ENCODE measurements at regions not wholly inside any gene's neighbourhood (a gene's known extent, or its start where the extent isn't known, plus 50 kb on each side); places are given as distances from the start of the nearest gene placed in this dataset.

- FAIRE-seq, result no peak
Observed at GRCh38 chr4:89665662-89666061, 171.3 kb downstream of the SNCA start.

DNA sequence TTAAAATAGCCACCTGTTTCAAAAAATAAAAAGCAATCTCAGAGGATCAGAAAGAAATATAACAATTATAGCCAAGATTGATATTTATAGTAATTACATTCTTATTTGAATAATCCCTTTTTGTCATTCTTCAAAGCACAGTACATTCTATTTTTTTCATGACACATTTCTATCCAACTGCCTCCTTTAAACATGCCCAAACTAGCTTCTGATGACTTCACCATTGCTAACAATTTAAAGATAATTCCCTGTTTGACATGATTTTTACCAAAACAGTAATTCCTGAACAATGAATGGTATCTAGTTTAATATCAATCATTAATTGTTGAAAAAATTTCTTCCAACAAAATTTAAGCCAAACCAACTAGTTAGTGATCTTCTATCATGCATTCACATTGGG is 172.4 kb downstream of the SNCA start:
- FAIRE-seq, result no peak

DNA sequence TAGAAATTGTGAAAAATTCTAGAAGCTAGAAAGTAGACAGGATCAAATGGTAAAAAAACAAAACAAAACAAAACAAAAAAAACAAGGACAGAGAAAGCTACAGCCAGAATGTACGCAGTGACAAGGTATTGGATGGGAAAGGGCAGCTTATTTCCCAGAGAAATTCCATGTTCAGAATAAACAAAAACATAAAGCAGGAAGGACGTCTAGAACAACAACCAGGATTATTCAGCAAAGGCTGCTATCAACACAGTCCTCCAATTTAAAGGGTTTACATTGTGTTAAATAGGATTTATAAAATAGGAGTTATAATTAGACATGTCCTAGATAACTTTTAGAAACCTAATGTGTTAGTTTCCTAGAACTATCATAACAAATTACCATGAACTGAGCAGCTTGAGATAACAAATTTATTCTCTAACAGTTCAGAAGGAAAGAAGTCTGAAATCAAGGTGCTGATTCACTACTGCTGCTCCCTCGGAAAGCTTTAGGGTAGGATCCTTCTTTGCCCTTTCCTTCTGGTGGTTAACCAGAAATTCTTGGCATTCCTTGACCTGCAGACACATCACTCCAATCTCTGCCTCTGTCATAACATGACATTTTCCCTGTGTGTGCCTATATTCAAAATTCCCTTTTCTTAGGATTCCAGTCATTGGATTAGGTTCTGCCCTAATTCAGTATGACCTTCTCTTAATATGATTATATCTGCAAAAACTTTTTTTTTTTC is 175.6 kb downstream of the SNCA start:
- no peak for FAIRE-seq

DNA sequence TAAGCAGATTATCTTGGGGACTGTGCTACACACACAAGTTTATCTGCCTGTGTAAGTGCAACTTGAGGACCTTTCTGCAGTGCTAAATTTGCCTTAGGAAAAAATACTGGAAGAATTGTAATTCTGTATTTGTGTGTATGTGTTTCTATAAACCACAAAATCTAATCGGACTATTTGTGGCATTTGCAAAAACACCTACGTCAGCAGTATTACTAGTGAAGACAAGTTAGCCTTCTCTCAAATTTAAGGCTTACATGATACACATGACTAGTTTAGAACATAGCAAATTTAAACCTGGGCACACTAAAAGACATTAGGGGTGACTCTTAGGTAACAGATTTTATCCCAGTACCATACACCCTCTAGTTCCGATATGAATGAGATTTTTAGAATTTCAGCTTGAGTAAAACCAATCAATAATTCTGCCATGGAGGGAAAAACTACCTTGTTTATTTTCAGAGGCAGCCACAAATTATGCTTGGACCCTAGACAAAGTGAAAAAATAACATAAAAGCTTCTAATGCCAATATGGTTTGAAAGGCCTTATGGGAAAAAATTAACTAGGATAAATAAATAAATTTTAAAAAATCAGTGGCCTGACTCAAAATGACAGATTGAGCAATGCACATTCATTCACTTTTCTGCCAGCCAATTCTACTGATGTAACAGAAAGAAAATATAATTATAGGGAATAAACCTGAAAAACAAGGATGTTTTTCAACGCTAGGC is 176.4 kb downstream of the SNCA start:
- no peak for FAIRE-seq

GRCh38 chr4:89658701-89659024 is 178.3 kb downstream of the SNCA start:
- no peak for FAIRE-seq

GRCh38 chr4:89657931-89658700 is 178.8 kb downstream of the SNCA start:
- no peak for FAIRE-seq

- FAIRE-seq, result no peak
Observed at GRCh38 chr4:89653012-89653411, 183.9 kb downstream of the SNCA start.

DNA sequence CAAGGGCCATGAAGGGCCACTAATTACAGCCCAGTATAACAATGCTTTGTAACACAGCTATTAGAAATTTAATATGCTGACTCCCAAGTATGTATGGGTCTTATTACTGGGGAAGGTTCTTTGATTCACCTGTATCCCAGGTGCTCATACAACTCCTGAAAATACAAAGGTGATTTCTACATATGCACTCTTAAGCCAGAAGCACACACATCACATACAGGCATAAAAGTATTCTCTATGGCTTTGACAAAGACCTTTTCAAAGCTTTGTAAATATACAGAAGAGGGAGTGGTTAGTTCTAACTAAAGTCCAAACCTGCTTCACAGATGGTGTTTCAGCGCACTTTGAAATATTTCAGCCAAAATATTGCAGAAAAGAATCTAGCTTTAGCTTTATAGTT is 191.5 kb downstream of the SNCA start:
- FAIRE-seq, result no peak

- no peak for FAIRE-seq
Observed at GRCh38 chr4:89641367-89641687, 195.6 kb downstream of the SNCA start.

- no peak for FAIRE-seq
Observed at GRCh38 chr4:89640620-89641366, 196.2 kb downstream of the SNCA start.

- FAIRE-seq, result no peak
Observed at GRCh38 chr4:89639395-89639794, 197.6 kb downstream of the SNCA start.

DNA sequence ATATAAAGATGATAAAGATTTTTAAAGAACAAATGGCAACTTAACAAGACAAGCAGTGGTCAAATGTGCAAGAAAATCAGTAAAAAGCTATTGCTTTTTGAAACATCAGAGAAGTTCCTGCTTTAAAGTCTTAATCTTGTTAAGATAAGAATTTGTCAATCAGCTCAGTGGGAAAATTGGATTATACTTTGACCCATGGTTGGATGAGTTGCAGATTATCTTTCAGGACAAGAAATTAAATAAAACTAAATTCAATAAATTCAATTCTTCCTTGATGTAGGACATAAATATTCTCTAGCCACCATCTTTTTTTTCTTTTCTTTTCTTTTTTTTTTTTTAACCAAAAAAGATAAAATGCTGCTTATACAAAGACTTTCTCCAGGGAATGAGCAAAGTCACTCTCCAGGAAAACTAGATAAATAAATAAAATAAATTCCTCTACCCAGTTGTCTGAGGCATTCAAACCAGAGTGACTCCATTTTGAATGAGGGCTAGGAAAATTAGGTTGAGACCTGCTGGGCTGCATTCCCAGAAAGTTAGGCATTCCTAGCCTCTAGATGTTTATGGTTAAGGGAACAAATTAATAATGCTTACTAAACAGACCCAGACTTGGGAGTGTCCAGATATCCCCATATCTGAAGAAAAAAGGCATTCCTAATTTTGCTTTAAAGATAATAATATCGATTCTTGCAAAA is 211.2 kb downstream of the SNCA start:
- no peak for FAIRE-seq

DNA sequence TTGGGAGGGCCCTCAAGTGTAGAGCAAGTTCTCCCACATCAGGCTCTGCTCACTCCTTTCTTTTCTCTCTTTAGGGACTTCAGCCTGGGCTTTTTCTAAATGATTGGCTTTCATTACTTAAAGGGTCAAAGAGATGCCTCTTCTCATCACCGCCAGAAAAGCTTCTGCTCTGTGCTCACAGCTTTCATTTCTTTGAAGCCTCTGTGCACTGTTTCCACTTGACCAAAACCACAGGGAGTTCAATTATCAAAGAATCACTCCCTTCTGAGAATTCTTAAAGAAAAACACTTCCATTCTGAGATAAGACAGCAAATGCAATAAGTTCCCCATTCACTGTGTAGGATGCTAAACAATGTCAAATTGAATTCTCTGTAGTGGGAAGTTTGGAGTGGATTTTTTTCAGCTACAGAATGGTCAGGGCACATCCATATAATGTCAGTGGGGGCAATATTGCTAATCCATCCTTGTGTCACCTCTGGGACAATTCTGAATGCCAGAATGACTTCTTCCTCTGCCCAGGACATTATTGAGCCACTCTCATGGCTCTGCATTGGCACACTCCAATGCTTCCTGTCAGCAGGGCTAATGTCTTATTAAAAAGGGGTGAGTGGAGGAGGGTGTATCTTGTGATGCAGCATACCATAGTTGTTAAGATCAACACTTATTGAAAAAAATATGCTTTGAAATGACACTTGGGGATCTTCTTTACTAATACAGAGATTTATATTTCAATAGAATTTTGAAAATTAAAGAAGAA is 217.6 kb downstream of the SNCA start:
- no peak for FAIRE-seq

- no peak for FAIRE-seq
Observed at GRCh38 chr4:89618151-89618550, 218.8 kb downstream of the SNCA start.

DNA sequence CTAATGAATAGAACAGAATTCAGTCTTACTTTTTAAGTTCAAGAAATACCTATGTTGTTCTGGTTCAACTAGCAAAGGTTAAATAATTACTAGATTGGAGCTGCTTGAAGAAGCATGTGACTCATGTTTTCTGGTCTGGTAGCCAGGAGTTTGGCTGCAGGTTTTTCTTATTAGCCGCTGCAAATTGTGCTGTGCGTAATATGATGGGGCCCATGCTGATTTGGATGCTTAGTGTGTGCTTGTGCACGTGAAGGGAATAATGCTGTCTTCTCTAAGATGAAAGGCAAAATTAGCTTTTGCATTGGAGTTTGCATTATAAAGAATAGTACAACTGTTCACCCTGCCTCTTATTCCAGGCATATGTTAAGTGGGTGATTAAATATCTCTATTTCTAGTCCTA is 219.6 kb downstream of the SNCA start:
- FAIRE-seq, result no peak

DNA sequence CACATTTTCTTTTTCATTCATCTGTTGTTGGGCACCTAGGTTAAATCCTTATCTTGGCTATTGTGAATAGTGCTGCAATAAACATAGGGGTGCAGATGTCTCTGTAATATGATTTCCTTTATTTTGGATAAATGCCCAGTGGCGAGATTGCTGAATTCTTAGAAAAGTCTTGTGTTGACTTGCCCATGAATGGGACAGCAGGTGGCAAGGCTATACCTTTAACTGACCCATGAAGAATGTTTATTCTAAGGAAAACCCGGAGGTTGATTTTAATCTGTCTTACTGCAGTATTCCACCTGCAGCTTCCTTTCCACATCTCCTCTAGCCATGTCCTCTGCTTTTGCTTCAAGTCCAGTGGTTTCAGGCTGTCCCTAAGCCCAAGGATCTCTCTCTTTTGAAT is 220.6 kb downstream of the SNCA start:
- no peak for FAIRE-seq

GRCh38 chr4:89615051-89615450 is 221.9 kb downstream of the SNCA start:
- FAIRE-seq, result no peak

GRCh38 chr4:89614155-89614554 is 222.8 kb downstream of the SNCA start:
- no peak for FAIRE-seq

DNA sequence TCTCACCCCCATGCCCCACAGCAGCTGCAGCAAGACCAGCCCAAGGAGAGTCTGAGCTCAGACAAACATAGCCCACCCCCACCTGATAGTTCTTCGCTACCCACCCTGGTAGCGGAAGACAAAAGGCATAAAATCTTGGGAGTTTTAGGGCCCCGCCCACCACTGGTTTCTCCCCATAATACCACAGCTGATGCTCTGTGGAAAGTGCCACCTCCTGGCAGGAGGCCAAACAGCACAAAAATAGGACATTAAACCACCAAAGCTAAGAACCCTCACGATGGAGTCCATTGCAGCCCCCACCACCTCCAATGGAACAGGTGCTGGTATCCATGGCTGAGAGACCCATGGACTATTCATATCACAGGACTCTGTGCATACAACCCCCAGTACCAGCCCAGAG is 226.7 kb downstream of the SNCA start:
- FAIRE-seq, result no peak

- FAIRE-seq, result no peak
Observed at GRCh38 chr4:89609756-89610155, 227.2 kb downstream of the SNCA start.

- no peak for FAIRE-seq
Observed at GRCh38 chr4:89604951-89605350, 232.0 kb downstream of the SNCA start.

DNA sequence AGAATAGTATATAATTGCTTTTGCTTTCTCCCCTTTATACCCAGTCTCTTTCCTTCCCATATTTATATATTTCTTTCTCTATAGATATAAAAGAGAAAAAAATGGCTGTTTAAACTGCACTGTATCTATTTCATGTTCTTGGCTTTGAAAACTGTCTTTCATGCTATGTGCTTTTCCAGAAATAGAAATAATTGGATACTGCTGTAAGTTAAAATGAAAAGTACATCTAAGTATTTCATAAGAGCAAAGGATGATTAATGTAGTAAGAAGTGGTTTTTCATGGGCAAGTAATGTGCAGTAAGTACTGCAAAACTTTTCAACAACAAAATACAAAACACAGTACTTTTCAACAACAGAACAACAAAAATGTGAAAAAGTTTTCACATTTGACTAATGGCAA is 237.9 kb downstream of the SNCA start:
- no peak for FAIRE-seq

All from colon (tissue), 2 donors.